ENCODE measurements at regions not wholly inside any gene's neighbourhood (a gene's known extent, or its start where the extent isn't known, plus 50 kb on each side); places are given as distances from the start of the nearest gene placed in this dataset.
A peak's percentile ranks its signal among the peaks of the same experiment; 100 is the strongest.
"Not testable (repeated sequence)": the region's sequence is repeated elsewhere in the genome, so short reads cannot be mapped to it uniquely, and the experiment has no call there.

DNA sequence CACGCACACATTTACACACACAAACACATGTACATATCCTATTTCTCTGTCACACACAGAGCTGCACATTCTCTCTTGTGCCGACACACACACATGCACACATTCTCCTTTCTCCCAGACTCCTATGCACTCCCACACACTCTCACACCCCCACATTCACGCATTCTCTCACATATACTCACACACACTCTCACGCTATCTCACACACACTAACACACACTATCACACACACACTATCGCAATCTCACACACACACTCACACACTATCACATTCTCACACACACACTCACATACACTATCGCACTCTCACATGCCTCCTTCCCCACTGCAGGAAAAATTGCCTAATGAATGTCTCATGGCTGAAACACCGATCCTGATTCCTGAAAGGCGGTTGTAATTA is 450.7 kb downstream of the AACS start:
- no peak for DNase-seq

DNA sequence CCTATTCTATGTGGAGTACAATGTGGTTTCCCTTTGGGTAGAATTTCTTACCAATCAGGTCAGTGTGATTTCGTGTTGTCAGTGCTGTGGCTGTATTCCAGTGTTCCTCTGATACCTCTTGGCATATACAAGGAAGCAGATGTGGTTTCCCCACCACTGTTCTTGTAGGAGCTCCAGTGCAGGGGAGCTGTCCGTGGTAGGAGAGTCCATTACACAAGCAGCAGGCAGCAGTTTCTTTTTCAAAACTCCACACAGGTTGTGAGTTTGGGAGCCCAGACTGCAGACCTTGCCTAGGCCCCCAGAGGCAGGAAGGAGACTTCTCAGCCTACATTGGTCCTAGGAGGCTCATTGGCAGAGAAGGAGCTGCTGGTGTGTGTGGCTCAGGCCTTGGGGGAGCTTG is 452.8 kb downstream of the AACS start:
- DNase-seq, result no peak

DNA sequence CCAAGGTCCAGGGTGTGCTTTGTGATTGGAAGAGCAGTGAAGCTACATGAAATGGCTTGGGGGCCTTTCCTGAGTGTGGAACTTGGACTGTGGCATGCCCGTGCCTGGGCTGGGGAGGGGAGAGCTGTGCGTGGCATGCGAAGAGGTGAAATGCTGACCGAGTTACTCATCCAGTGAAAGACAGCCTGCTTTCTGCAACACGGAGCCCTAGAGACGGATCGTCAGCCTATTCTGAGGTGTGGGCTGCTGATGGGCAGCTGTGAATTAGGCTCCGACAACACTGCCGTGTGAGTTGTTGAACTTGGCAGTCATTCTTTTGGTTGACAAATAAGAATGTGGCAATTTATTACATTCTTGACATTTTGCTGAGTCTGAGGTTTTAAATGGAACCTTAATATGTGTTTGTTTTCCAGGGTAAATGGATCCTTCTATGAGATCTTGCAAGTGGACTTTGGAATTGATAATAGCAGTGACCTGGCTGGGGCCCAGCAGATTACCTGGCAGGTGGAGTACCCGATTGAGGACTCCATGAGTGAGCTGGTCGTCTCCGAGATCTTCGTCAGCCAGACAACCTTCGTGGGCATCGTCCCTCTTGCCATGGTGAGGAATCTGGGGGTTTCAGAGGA is 453.9 kb downstream of the AACS start:
- no peak for DNase-seq

DNA sequence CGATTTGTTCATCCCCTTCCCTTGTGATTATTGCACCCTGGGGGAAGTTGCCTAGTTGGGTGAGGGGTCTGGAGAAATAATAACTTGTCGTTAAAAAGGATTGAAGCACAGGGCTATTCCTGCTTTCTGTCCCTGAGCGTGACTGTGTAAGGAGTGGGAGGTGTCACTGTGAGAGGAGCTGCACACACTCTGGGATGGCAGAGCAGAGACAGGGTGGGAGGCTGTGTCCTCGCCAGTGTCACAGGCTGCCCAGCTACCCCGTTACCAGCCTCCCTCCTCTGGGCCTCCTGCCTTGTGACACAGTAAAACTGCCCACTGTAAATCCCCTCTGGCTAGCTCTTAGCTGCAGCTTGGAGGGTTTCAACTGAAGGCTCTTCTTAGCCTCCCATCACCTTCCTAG is 460.6 kb downstream of the AACS start:
- no peak for DNase-seq

DNA sequence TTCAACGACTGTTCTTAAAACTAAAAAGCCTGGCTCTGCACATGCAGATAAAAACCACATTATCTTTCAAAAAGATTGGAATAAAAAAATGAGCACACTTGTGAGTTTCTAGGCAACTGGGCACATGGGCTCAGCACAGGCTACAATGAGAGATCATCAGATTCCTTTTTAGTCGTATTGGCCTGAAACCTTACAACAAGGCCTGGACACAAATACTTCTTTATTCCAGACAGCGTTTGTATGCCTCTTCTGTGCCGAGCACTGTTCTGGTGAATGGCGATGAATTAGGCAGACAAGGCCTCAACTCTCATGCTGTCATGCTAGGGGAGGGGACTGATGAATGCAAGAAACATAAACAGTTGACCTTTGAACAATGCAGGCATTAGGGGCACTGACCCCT is 463.0 kb downstream of the AACS start:
- no peak for DNase-seq

DNA sequence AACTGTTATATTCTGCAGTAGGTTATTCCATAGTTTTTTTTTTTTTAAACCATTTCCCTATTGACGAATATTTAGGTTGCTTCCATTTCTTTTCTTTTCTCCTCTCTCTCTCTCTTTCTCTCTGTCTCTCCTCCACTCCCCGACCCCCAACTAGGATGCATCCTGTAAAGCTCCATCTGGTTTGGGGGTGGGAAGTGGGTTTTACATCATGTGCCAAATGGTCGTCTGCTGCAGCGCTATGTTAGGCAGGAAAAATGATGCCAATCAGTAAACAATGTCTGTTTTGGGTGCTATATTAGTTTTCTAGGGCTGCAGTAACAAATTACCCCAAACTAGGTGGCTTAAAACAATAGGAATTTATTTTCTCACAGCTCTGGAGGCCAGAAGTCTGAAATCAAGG is 465.0 kb downstream of the AACS start:
- no peak for DNase-seq

DNA sequence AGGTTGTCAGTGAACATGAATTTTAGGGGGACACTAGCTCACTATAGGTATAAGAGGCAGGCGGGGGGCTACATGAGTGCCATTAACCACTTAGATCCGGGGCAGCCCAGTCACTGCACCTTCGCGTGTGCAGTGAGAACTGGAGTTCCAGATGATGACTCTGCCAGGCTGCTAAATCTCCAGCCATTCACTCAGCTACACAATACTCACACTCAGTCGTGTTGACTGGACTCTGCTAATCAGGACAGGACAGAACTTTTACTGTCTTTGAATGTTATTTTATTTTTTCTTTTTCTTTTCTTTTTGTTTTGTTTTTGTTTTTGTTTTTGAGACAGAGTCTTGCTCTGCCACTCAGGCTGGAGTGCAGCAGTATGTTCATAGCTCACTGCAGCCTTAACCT is 465.6 kb downstream of the AACS start:
- DNase-seq, result no peak

DNA sequence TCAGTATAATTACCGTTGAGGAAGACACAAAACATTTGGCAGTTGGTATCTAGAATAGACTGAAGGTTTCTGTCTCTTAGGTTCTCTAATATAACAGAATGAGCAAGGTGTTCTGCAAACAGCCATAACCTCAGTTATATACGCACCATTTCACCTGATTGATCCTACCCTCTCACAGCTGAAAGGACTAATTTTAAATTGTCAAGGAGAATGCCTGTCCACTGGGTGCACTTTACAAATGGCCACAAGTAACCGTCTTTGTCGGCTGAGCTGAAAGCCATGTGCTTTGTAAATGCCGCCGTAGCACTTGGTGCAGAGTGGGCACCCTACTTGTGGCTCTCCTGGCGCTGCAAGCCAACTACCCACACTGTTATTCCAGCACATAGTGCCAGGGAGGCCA is 466.3 kb downstream of the AACS start:
- no peak for DNase-seq

DNA sequence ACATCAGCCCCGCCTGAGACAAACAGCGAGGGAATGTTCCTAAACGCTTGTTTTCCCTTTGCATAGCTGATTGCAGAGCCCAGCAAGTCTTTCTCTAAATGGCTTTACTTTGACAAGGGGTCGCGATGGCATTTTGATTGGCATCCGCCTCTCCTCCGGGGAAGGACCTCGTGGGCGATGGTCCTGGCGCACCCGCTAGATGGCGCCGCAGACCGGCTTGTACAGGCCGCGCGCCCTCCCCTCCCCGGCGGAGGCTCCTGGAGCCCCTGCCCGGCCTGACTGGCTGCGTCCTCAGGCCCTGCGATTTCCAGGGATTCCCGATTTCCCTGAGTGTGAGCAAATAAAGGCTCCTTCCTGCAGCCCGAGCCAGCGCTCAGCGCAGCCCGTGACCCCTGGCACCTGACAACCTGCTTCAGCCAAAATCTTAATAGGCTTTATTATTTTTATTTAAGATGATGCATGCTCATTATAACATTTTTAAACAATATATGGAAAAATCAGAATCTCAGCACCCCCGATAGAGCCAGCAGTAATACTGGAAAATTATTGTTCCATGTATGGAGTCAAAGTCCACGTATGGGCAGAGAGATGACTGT is 468.3 kb downstream of the AACS start:
- peak in 1 of 2 donors; percentile 54 for DNase-seq

DNA sequence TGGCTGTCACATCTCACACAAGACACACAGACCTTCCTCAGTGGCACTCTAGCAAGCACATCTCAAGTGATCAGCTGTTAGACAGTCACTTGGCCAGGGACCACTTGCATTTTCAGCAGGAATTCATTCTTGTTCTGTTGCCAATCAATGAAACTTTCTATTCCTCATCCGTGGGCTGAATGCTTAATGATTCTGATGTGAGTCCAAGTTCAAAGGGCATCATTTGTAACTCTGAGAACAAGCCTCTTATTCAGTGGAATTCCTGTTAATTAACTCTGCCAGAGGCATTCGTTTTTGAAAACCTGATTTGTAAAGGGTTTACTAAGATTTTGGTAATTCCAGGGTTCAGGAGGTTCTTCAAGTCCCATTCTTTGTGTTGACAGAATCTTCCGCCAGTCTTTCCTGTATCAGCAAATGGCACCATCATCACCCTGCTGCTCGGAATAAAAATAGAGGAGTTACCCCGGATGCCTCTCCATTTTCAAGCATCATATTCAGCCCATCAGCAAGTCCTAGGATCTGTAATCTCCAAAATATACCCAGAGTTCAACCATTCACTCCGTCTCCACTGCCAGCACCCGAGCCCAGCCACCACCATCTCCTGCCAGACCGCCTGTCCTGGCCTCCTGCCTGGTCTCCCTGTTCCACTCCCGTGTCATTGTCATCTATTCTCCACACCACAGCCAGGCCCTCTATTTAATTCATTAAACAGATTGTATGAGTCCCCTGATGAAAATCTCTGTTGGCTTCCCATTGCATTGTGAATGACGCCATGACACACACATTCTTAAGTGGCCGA is 473.4 kb downstream of the AACS start:
- no peak for DNase-seq

DNA sequence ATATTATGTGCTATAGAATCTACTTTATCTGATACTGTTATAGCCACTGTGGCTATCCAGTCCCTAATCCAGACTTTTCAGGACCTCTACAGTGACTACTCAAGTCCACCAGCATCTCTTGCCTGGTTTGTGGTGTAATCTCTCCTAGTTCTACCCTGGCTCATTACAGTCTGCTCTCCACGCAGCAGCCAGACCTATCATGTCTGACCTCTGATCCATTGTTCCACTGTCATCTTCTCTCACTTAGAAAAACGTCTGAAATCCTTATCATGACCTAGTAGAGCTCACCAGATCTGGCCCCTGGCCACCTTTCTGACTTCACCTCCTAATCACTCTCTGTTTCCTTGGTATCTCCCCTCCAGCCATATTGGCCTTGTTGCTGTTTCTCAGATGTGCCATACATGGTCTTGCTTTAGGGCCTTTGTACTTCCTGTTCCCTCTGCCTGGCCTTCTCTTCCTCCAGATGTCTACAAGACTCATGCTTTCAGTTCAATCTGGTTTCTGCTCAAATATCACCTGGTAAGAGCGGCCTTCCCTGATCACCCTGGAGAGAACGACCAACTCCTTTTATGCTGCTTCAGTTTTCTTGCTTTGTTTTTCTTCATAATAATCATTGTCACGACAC is 475.5 kb downstream of the AACS start:
- DNase-seq, result no peak

DNA sequence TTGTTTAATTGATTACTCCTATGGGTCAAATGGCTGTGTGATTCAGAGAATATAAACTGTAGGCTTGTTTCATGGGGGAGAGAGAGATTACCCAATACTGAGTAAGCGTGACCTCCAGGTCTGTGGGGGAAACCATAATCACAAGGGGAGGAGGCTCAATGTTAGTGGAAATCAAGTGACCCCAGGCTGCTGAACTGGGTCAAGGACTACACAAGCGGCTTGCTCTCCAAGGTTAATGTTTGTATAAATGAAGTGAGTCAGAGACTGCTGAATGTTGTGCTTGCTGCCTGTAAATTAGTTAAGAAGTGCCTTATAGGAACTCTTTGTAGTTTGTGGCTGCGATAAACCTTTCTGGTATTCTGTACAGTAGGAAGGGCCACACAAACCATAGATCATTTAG is 479.7 kb downstream of the AACS start:
- DNase-seq, result no peak

DNA sequence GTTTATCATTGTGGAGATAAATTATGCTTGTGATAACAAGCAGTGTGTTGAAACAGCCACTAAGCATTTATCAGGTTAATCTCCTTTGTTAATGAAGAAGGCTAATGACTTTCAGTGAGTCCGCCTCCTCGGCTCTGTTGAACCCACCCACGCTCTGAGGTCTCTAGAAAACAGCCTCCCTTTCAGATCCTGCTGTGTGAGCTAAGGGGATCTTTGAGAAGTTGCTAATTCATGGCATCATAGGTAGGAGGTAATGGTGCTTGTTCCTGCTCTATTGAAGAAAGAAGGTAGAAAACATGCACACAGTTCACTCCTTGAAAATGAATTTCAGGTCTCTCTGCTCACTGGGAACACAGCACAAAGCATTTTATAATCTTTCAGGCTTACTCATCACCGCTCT is 483.9 kb downstream of the AACS start:
- no peak for DNase-seq

DNA sequence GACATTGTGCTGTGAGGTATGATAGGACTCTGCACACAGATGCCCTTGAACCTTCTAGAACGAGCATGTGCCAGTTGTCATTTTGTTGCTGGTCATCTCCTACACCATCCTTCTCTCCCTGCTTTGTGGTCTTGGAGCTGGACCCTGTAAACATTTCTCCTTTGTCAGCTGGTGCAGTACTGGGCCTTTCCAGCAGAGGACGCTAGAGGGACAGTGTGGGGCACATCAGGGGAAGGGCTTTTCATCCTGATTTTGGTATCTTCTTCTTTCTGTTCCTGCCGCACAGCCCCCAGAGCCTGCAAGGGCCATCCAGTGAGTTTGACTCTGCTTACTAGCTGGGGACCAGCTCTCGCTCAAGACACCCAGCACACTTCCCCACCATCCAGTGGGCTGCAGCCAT is 484.6 kb downstream of the AACS start:
- DNase-seq, result peak in 1 of 2 donors; percentile 2

DNA sequence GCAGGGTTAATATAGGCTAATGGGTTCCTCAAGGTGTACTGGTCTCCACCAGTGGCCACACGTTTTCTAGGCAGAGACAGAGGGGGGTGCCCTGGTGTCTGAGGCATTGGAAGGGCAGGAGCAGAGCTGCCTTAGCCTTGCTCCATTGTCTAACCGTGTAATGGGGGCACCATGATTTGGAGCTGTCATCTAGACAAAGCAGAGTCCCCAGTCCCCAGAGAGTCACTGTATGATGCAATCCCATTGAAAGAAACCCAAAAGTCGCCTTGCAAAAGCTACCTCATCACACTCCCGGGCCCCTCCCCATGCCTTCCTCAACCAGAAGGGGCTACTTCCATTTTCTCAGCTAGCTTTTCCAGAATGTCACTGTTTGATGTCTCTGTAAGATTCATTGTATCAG is 487.1 kb downstream of the AACS start:
- DNase-seq, result no peak

DNA sequence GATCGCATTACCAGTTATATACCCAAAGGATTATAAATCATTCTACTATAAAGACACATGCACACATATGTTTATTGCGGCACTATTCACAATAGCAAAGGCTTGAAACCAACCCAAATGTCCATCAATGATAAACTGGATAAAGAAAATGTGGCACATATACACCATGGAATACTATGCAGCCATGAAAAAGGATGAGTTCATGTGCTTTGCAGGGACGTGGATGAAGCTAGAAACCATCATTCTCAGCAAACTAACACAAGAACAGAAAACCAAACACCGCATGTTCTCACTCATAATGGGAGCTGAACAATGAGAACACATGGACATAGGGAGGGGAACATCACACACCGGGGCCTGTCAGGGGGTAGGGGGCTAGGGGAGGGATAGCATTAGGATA is 495.8 kb downstream of the AACS start:
- DNase-seq, result not testable (repeated sequence)

DNA sequence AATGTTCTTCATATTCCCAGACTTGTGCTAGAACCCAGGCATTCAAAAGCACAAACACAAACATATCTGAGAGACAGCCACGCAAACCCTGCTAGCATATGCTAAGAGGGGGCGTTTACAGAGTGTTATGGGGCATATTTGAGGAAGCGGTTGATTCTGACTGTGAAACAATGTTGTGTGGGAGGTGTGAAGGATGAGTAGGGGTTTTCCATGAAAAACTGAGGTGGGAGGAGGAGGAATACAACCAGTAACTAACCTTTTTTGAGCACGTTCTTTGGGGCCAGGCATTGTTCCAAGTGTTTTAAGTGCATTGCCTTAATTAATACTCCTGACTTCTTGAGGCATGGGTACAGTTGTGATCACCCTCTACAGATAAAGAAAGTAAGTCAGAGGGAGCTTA is 499.5 kb downstream of the AACS start:
- no peak for DNase-seq

DNA sequence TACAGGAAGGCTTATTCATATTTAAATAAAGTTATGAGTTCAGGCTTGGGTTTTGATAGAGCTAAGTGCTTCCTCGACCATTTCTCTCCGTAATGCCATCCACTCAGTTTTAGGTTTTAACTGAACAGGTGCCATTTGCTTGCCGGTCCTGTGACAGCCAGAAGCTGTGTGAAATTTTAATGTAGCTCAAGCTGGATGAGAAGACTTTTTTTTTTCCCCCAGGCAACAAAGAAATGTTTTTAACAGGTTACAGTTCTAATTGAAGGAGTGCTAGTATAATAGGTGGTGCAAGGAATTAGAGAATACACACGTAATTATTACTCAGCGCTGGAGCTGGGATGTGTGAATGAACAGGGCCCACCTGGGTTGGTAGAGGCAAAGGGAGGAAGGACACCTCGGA is 502.3 kb downstream of the AACS start:
- no peak for DNase-seq

DNA sequence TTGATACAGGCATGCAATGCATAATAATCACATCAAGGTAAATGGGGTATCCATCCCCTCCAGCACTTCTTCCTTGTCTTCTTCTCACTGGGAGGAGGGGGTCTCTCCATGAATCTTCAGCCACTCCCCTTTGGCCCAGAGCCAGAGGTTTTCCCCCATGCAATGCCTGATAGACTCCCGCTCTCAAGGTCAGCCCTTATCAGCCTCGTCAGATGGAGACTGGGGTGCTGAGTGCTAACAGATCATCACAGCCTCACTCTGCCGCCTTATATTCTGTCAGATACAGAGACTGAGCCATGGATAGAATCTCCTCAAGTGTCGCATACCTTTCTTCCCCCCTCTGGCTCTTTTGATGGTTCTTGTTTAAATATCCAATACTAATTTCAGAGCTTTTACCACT is 503.1 kb downstream of the AACS start:
- no peak for DNase-seq

DNA sequence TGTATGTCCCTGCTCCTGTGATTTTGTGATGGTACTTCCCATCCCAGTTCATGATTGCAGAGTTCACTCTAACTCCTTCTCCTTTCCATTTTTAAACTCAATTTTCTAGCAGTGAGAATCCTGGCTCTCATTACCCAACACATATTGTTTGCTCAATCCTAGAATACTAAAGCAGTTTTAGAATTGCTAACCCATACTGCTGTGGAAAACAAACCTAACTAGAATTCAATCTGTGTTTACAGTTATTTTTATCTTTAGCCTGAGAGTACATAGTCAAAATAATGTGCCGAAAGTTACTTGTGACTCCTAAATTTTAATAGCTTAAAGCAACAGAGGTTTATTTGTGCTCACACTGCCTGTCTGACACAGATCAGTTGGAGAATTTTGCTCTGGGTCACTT is 508.0 kb downstream of the AACS start:
- no peak for DNase-seq

DNA sequence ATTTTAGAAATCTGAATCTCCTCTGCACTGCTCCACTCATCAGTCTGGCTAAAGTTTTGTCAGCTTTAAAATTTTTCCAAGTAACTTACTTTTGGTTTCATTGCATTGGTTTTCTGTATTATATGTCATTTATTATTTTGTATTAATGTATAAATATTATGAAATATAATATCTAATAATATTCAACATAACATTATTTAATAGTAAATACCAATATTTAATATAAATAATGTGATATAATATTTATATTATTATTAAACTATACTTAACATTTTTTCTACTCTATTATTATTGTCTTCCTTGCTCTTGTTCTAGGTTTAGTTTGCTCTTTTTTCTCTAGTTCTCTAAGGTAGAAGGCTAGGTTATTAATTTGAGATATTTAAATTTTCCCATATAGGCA is 512.1 kb downstream of the AACS start:
- no peak for DNase-seq

DNA sequence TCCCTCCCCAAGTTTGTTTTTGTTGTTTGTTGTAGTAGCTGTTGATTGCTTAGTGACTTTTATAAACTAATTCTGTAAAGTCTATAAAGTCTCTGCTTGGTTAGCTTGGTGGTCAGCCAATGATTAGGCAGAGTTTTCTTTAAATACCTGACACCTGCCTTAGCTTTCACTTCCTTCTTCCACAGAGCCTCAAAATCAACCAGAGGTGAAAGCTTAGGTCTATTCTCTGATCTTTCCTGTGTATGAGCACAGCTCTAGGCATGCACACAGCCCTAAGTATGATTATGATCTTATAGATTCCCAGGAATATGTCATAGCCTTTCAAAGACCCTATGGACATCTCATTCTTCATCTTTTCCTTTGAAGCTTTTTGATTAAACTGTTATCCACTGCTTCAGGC is 514.7 kb downstream of the AACS start:
- DNase-seq, result no peak

DNA sequence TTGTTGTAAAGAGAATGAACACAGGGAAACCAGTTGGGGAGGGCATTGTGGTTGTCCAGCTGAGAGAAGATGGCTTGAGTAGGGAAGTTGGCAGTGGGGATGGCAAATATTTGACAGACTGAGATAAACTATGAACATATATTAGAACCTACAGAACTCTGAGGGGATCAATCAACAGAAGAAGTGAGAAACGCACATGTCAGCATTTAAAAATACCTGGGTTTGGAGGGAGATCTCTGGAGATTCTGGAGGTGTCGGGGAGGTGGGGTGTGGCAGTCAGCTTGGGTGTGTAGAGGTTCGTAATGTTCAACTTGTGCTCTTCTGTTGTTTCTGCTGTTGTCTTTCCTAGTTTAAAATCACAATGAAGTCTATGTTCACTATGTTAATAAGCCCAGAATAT is 517.8 kb downstream of the AACS start:
- DNase-seq, result no peak

DNA sequence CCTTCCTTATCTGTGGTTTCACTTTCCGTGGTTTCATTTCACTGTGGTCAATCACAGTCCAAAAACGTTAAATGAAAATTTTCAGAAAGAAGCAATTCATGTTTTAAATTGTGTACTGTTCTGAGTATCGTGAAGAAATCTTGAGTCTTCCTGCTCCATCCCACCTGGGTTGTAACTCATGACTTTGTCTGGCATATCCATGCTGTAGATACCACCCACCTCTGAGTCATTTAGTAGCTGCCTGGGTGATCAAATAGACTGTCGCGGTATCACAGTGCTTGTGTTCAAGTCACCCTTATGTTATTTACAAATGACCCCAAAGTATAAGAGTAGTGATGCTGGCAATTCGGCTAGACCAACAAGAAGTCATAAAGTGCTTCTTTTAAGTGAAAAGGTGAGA is 521.2 kb downstream of the AACS start:
- no peak for DNase-seq

Measured in stimulated activated CD4-positive, alpha-beta T cell treated with anti-CD3 and anti-CD28 coated beads, Interleukin-2, amount 100 ng/mL, for 24 hours (primary cell).